Hepatocyte (in vitro differentiated cells): ENCODE measurements at regions not wholly inside any gene's neighbourhood (a gene's known extent, or its start where the extent isn't known, plus 50 kb on each side); places are given as distances from the start of the nearest gene placed in this dataset.

Experiments
- DNase-seq: peaks from one replicate; pipeline ENCODE4 v3.0.0-alpha.2; 2016; ENCODE audit warnings: low spot score
- H2AFZ ChIP-seq: fragments of 200-600 bp; sonication (generic); 2 replicates; pipeline ENCODE4 v1.6.0; 2016; ENCODE audit warnings: antibody characterized with exemption, mild to moderate bottlenecking
- H3K27ac ChIP-seq: fragments of 200-600 bp; sonication (generic); 2 replicates; pipeline ENCODE4 v1.5.1; 2016; ENCODE audit warnings: mild to moderate bottlenecking
- H3K27me3 ChIP-seq: fragments of 200-600 bp; sonication (generic); 2 replicates; pipeline ENCODE4 v1.6.1; 2016
- H3K36me3 ChIP-seq: fragments of 200-600 bp; sonication (generic); replicated peaks from 2 replicates; pipeline ENCODE4 v1.5.1; 2016; ENCODE audit warnings: low read depth; ENCODE audit not compliant: insufficient read depth
- H3K4me1 ChIP-seq: fragments of 200-600 bp; sonication (generic); 2 replicates; pipeline ENCODE4 v1.5.1; 2016; ENCODE audit warnings: mild to moderate bottlenecking, moderate library complexity; ENCODE audit not compliant: insufficient read depth
- H3K4me2 ChIP-seq: fragments of 200-600 bp; sonication (generic); 2 replicates; pipeline ENCODE4 v1.6.0; 2016
- H3K4me3 ChIP-seq: fragments of 200-600 bp; sonication (generic); 2 replicates; pipeline ENCODE4 v1.5.1; 2016; ENCODE audit warnings: mild to moderate bottlenecking
- H3K79me2 ChIP-seq: fragments of 200-600 bp; sonication (generic); 2 replicates; pipeline ENCODE4 v1.6.0; 2017; ENCODE audit warnings: mild to moderate bottlenecking
- H3K9me2 ChIP-seq: fragments of 200-600 bp; sonication (generic); replicated peaks from 2 replicates; pipeline ENCODE4 v1.6.0; 2017; ENCODE audit warnings: mild to moderate bottlenecking; ENCODE audit not compliant: insufficient read depth
- H3K9me3 ChIP-seq: fragments of 200-600 bp; sonication (generic); 2 replicates; pipeline ENCODE4 v1.5.1; 2016; ENCODE audit warnings: low read depth, mild to moderate bottlenecking
- H4K20me1 ChIP-seq: fragments of 200-600 bp; sonication (generic); 2 replicates; pipeline ENCODE4 v1.6.0; 2016; ENCODE audit warnings: mild to moderate bottlenecking; ENCODE audit not compliant: insufficient read depth, poor library complexity, severe bottlenecking
- EZH2 ChIP-seq: fragments of 200-600 bp; sonication (generic); IDR thresholded peaks from 2 replicates; pipeline ENCODE4 v1.6.1; 2016; ENCODE audit warnings: antibody characterized with exemption, mild to moderate bottlenecking, borderline replicate concordance
- EZH2phosphoT487 ChIP-seq: fragments of 200-600 bp; sonication (generic); IDR thresholded peaks from one replicate; pipeline ENCODE4 v1.6.1; 2018; ENCODE audit warnings: antibody characterized with exemption, mild to moderate bottlenecking, low read depth, moderate library complexity; ENCODE audit not compliant: unreplicated experiment, severe bottlenecking
- WGBS: methylation state at CpG from one replicate; pipeline ENCODE4 v1.1.6; 2016; ENCODE audit warnings: low lambda C conversion rate; ENCODE audit errors: missing lambda C conversion rate; 5-methylcytosine and 5-hydroxymethylcytosine counted together
- TF ChIP-seq, protein P1 (sequence below): fragments of 200-600 bp; sonication (generic); IDR thresholded peaks from 2 replicates; pipeline ENCODE4 v1.5.1; 2016; ENCODE audit warnings: antibody characterized with exemption, mild to moderate bottlenecking; ENCODE audit not compliant: poor library complexity

DNA sequence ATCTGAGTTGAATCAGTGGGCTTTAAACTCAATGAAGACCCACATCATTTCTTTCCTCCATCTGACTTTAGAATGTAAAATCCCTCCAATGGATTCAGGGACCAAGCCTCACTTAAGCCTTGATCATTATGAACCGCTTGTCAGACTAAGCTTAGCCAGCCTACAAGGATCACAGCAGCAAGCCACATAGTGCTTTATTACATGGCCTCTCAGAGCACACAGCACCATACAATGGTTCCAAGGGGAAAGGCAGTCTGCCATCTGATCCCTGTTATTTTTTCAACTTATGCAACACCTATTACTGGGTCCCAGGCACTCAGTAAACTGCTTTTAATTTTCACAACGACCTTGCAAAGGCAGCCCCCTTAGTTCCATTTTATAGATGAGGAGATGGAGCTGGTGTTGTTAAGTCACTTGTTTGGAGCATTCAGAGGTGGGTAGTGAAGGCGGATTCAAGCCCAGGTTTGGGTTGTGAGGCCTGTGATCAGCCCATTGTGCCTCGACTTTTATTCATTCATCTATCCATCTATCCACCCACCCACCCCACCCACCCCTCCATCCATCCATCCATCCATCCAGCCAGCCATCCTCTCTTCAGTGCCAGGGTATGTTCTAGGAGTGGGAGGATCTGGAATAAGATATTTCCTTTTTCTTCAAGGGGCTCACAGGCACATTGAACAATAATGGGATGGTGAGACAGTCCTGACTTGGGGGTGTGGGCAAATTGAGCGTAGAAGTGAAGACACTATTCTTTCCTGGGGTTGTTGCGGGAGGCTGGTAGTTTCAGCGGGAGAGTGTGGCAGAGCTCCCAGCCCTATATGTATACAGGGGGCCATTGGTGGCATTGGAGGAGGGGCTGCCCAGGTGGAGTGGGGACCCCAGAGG, 141.2 kb downstream of the MYCN start:
- Histone ChIP-seq H3K4me1 (no peaks in the 10 kb centered on the region), H4K20me1 (no peaks in the 10 kb centered on the region), H3K36me3 (no peaks in the 10 kb centered on the region), H2AFZ (no peak overlapping the region), H3K27ac (no peak overlapping the region), H3K27me3 (no peaks in the 10 kb centered on the region), H3K9me2 (no peaks in the 10 kb centered on the region), H3K79me2 (no peaks in the 10 kb centered on the region), H3K4me3 (no peak overlapping the region), H3K9me3 (no peaks in the 10 kb centered on the region), H3K4me2 (no peak overlapping the region)
- WGBS, result 80% methylated on average over 7 of the region's 7 CpGs
- DNase-seq, result no peak
- TF ChIP-seq, protein P1, sequence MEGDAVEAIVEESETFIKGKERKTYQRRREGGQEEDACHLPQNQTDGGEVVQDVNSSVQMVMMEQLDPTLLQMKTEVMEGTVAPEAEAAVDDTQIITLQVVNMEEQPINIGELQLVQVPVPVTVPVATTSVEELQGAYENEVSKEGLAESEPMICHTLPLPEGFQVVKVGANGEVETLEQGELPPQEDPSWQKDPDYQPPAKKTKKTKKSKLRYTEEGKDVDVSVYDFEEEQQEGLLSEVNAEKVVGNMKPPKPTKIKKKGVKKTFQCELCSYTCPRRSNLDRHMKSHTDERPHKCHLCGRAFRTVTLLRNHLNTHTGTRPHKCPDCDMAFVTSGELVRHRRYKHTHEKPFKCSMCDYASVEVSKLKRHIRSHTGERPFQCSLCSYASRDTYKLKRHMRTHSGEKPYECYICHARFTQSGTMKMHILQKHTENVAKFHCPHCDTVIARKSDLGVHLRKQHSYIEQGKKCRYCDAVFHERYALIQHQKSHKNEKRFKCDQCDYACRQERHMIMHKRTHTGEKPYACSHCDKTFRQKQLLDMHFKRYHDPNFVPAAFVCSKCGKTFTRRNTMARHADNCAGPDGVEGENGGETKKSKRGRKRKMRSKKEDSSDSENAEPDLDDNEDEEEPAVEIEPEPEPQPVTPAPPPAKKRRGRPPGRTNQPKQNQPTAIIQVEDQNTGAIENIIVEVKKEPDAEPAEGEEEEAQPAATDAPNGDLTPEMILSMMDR, result no peak
- TF ChIP-seq EZH2phosphoT487, result no peak
- TF ChIP-seq EZH2, result no peak

DNA sequence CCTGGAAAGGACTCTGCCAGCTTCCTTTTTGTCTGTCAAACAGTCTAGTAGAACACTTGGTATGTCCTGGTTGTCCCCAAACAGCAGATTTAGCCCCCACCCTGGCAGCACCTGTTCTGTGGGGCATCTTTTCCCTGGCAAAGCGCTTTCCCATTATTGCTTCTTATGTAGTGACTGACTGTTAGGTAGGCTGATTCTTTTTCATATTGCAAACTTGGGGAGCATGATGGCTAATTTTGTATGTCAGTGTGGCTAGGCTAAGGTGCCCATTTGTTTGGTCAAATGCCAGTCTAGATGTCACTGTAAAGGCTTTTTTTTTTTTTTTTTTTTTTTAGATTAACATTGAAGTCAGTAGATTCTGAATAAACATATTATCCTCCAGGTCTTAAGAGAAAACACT, 140.2 kb downstream of the MYCN start:
- WGBS, result 100% methylated on average over 1 of the region's 1 CpG

DNA sequence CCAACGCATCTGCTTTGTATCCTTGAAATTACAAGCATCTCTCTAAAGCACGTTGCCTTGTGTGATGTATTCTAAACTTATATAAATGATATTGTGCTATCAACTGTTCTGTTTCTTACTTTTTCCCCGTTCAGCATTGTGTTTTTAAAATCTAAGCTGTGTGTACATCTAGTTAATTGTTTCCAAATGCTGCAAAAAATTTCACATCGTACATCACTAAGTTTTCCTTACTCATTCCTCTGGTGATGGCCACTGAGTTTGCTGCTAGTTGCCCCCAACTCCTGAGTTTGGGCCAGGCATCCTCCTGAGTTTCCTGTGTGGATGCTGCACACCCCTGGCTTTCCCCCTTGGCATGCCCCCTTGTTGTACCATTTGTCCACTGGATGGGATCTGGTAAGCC, 139.7 kb downstream of the MYCN start:
- H3K79me2 ChIP-seq, result no peaks in the 10 kb centered on the region
- no peaks in the 10 kb centered on the region for H3K9me3 ChIP-seq
- TF ChIP-seq, protein P1, result no peak
- DNase-seq, result no peak
- no peak overlapping the region for H3K4me2 ChIP-seq
- no peaks in the 10 kb centered on the region for H3K36me3 ChIP-seq
- no peaks in the 10 kb centered on the region for H3K27me3 ChIP-seq
- 64% methylated on average over 4 of the region's 4 CpGs for WGBS
- H3K4me1 ChIP-seq, result no peaks in the 10 kb centered on the region
- H3K9me2 ChIP-seq, result no peaks in the 10 kb centered on the region
- no peaks in the 10 kb centered on the region for H4K20me1 ChIP-seq
- H3K4me3 ChIP-seq, result no peak overlapping the region
- no peak overlapping the region for H3K27ac ChIP-seq
- H2AFZ ChIP-seq, result no peak overlapping the region

More for the DNA sequence above, 140.2 kb downstream of the MYCN start:
- Histone ChIP-seq H3K27me3 (no peaks in the 10 kb centered on the region), H3K27ac (no peak overlapping the region), H3K4me1 (no peaks in the 10 kb centered on the region), H3K79me2 (no peaks in the 10 kb centered on the region), H3K4me3 (no peak overlapping the region), H2AFZ (no peak overlapping the region), H3K9me3 (no peaks in the 10 kb centered on the region), H3K4me2 (no peak overlapping the region), H3K9me2 (no peaks in the 10 kb centered on the region), H4K20me1 (no peaks in the 10 kb centered on the region), H3K36me3 (no peaks in the 10 kb centered on the region)
- TF ChIP-seq, protein P1, result no peak
- no peak for TF ChIP-seq EZH2phosphoT487
- no peak for TF ChIP-seq EZH2
- no peak for DNase-seq
